ENCODE measurements at regions not wholly inside any gene's neighbourhood (a gene's known extent, or its start where the extent isn't known, plus 50 kb on each side); places are given as distances from the start of the nearest gene placed in this dataset.

GRCh38 chr6:150730801-150731457 is 131.2 kb downstream of the PLEKHG1 start:
- TF ChIP-seq CTCF (IDR thresholded peaks at IDR 0.05) (no peak), ZFX (IDR thresholded peaks at IDR 0.05; ENCODE audit: borderline replicate concordance) (no peak)
- no peak overlapping the region for H3K27ac ChIP-seq

- no peak overlapping the region for H3K27ac ChIP-seq
- no peak for TF ChIP-seq CTCF (IDR thresholded peaks at IDR 0.05)
- TF ChIP-seq ZFX (IDR thresholded peaks at IDR 0.05; ENCODE audit: borderline replicate concordance): no peak
These were observed 132.6 kb upstream of the MTHFD1L start for GRCh38 chr6:150732765-150733539.

GRCh38 chr6:150733726-150734125 is 131.8 kb upstream of the MTHFD1L start:
- no peak overlapping the region for H3K27ac ChIP-seq
- TF ChIP-seq CTCF (IDR thresholded peaks at IDR 0.05): no peak
- no peak for TF ChIP-seq ZFX (IDR thresholded peaks at IDR 0.05; ENCODE audit: borderline replicate concordance)

DNA sequence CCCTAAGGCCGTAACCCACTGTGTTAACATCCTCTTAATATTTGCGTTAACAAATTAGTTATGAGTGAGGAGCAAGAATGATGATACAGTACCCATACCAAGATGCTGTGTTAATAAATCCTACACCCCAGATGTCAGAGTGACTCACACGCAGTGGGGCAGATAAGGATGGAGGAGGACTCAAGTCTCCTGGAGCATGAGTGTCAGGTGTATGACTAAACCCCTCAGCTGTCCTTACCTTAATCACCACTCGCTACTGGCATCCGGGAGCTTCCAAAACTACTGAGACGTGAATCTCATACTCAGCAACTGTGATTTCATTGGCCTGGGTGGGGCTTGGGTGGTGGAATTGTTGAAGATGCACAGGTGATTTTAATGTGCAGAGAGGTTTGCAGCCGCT is 131.3 kb upstream of the MTHFD1L start:
- H3K27ac ChIP-seq: no peak overlapping the region
- no peak for TF ChIP-seq ZFX (IDR thresholded peaks at IDR 0.05; ENCODE audit: borderline replicate concordance)
- TF ChIP-seq CTCF (IDR thresholded peaks at IDR 0.05): no peak

GRCh38 chr6:150735341-150735851 is 130.1 kb upstream of the MTHFD1L start:
- TF ChIP-seq CTCF (IDR thresholded peaks at IDR 0.05) (no peak), ZFX (IDR thresholded peaks at IDR 0.05; ENCODE audit: borderline replicate concordance) (no peak)
- no peak overlapping the region for H3K27ac ChIP-seq

- no peak for TF ChIP-seq CTCF (IDR thresholded peaks at IDR 0.05)
- no peak for TF ChIP-seq ZFX (IDR thresholded peaks at IDR 0.05; ENCODE audit: borderline replicate concordance)
- no peak overlapping the region for H3K27ac ChIP-seq
These were observed 127.3 kb upstream of the MTHFD1L start for GRCh38 chr6:150738092-150738629.
